Mesothelial cell of epicardium (in vitro differentiated cells): ENCODE measurements at regions not wholly inside any gene's neighbourhood (a gene's known extent, or its start where the extent isn't known, plus 50 kb on each side); places are given as distances from the start of the nearest gene placed in this dataset.

Experiments used
- DNase-seq, 2 experiments: peaks; one replicate each; pipeline ENCODE4 v3.0.0; 2021; ENCODE audit warnings: low spot score in 2 of 2; ENCODE audit not compliant: unreplicated experiment in 2 of 2
- H3K27ac Mint-ChIP-seq: 2 replicates; pipeline ENCODE4 v1.8.0; 2021; ENCODE audit warnings: mixed read lengths
- H3K27me3 Mint-ChIP-seq: 2 replicates; pipeline ENCODE4 v1.8.0; 2021; ENCODE audit warnings: low read depth, mixed read lengths
- H3K36me3 Mint-ChIP-seq: 2 replicates; pipeline ENCODE4 v1.8.0; 2021; ENCODE audit warnings: mixed read lengths
- H3K4me1 Mint-ChIP-seq: 2 replicates; pipeline ENCODE4 v1.8.0; 2021; ENCODE audit warnings: mixed read lengths
- H3K4me3 Mint-ChIP-seq: 2 replicates; pipeline ENCODE4 v1.8.0; 2021; ENCODE audit warnings: mild to moderate bottlenecking, moderate library complexity, mixed read lengths
- H3K9me3 Mint-ChIP-seq: 2 replicates; pipeline ENCODE4 v1.8.0; 2021; ENCODE audit warnings: mixed read lengths
- CTCF ChIP-seq: fragments of 200-600 bp; sonication (generic); IDR thresholded peaks from one replicate; pipeline ENCODE4 v1.5.0; 2021; ENCODE audit warnings: antibody characterized with exemption; ENCODE audit not compliant: unreplicated experiment

DNA sequence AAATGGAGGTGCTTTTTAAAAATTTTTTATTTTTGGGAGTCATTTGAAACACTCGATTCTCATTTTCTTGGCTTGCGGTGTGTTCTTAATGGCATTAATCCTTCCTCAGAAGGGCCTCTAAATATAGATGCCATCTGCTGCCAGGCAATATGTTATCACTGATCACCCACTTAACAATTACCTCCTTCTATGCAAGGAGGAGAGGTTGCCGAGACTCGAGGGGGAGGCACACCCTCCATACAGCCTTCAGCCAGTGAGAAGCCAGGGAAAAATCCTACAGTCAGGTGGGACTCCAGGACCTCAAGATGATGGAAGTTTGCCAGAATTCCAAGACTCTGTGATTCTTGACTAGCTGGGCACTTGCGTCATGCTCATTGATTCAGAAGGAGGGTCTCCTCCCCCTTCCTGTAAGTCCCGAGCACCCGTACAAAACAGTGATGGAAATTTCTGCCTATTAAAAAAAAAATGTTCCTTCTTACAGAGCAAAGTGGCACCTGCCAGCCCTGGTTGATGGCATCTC lies 574.5 kb downstream of the TYW1 start:
- peaks cover 20% of the 10 kb centered on the region for H3K9me3 Mint-ChIP-seq

GRCh38 chr7:67573639-67574038 lies 577.0 kb downstream of the TYW1 start:
- DNase-seq, result no peak
- Mint-ChIP-seq H3K36me3 (no peaks in the 10 kb centered on the region), H3K4me3 (no peak overlapping the region), H3K27me3 (peaks cover 9% of the 10 kb centered on the region), H3K27ac (no peak overlapping the region), H3K9me3 (peaks cover 20% of the 10 kb centered on the region), H3K4me1 (no peaks in the 10 kb centered on the region)
- no peak for TF ChIP-seq CTCF

More for the DNA sequence above, 574.5 kb downstream of the TYW1 start:
- DNase-seq, result no peak
- no peak for TF ChIP-seq CTCF
- H3K4me1 Mint-ChIP-seq, result no peaks in the 10 kb centered on the region
- no peaks in the 10 kb centered on the region for H3K36me3 Mint-ChIP-seq
- H3K4me3 Mint-ChIP-seq, result no peak overlapping the region
- H3K27ac Mint-ChIP-seq, result no peak overlapping the region
- peaks cover 9% of the 10 kb centered on the region for H3K27me3 Mint-ChIP-seq

GRCh38 chr7:67588631-67589030 lies 592.0 kb downstream of the TYW1 start:
- H3K4me3 Mint-ChIP-seq, result no peak overlapping the region
- no peak for TF ChIP-seq CTCF

DNA sequence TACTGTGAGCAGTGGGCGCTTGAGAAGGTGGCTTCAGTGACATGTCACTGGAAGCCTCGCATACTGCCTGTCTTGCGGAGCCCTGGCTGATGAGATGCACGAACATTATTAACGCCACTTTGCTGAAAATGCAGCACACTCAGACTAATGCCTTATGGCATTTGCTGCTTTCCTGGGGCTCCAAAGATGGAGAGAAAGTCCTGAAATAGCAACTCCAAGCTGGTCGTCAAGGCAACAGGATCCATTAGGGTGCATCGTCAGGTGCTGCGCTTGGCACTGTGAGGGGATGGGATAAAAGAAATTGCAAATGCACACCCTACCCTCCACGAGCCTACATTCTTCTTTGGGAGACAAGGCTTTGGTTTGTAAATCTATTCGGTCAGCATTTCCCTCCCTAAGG lies 592.5 kb downstream of the TYW1 start:
- no peak for TF ChIP-seq CTCF

More at GRCh38 chr7:67588631-67589030, 592.0 kb downstream of the TYW1 start:
- peaks cover 17% of the 10 kb centered on the region for H3K9me3 Mint-ChIP-seq
- H3K27ac Mint-ChIP-seq, result no peak overlapping the region
- peaks cover 15% of the 10 kb centered on the region for H3K27me3 Mint-ChIP-seq
- DNase-seq, result no peak
- H3K4me1 Mint-ChIP-seq, result no peaks in the 10 kb centered on the region
- peaks cover 1% of the 10 kb centered on the region for H3K36me3 Mint-ChIP-seq

DNA sequence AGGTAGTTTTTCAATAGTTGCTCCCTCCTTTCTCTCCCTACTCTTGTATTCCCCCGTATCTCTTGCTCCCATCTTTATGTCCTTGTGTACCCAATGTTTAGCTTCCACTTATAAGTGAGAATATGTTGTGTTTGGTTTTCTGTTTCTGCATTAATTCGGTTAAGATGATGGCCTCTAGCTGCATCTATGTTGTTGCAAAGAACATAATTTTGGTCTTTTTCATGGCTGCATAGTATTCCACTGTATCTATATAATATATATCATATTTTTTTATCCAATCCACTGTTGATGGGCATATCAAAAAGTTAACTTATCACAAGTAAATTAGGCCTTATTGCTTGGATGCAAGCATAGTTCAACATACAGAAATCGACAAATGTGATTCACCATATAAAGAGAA lies 594.0 kb downstream of the TYW1 start:
- Mint-ChIP-seq H3K27ac (no peak overlapping the region), H3K27me3 (peaks cover 35% of the 10 kb centered on the region), H3K9me3 (peaks cover 4% of the 10 kb centered on the region), H3K4me3 (no peak overlapping the region), H3K4me1 (no peaks in the 10 kb centered on the region), H3K36me3 (no peaks in the 10 kb centered on the region)
- DNase-seq, result no peak
- no peak for TF ChIP-seq CTCF

More for the DNA sequence above, 592.5 kb downstream of the TYW1 start:
- no peak for DNase-seq
- peaks cover 21% of the 10 kb centered on the region for H3K27me3 Mint-ChIP-seq
- H3K36me3 Mint-ChIP-seq, result peaks cover 1% of the 10 kb centered on the region
- H3K4me1 Mint-ChIP-seq, result no peaks in the 10 kb centered on the region
- no peak overlapping the region for H3K27ac Mint-ChIP-seq
- peaks cover 11% of the 10 kb centered on the region for H3K9me3 Mint-ChIP-seq
- no peak overlapping the region for H3K4me3 Mint-ChIP-seq

DNA sequence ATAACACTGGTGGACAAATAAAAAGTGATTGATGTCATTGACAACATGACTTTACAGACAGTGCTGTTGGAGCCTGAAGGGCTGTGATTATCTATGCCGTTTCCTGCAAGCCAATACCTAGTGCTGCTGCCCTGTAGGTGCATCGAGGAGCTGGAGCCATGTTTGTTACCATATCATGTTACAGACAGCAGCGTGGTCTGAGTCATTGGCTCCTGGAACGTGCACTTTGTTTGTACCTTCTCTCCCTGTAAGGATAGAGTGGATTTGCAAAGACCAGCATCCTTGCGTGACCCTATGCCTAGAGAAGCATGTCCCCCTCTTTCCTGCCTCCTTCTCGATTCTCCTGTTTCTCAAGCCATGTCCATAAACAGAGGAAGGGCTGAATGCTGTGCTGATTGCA lies 597.2 kb downstream of the TYW1 start:
- Mint-ChIP-seq H3K4me3 (no peak overlapping the region), H3K36me3 (no peaks in the 10 kb centered on the region), H3K9me3 (no peaks in the 10 kb centered on the region), H3K4me1 (no peaks in the 10 kb centered on the region), H3K27me3 (peaks cover 53% of the 10 kb centered on the region), H3K27ac (no peak overlapping the region)
- TF ChIP-seq CTCF, result no peak
- DNase-seq, result no peak
